WTC11 (cell line): ENCODE measurements at regions not wholly inside any gene's neighbourhood (a gene's known extent, or its start where the extent isn't known, plus 50 kb on each side); places are given as distances from the start of the nearest gene placed in this dataset.

Source experiments
- CREM ChIP-seq: sonication (generic); formaldehyde crosslinking; IDR thresholded peaks from 2 replicates; pipeline ENCODE4 v1.8.1; 2022; ENCODE audit warnings: mild to moderate bottlenecking, missing genetic modification reagents, moderate library complexity
- CTCF ChIP-seq: fragments of 200-600 bp; IDR thresholded peaks from 2 replicates; pipeline ENCODE4 v1.8.0; 2022; ENCODE audit warnings: antibody characterized with exemption
- E2F5 ChIP-seq: sonication (generic); formaldehyde crosslinking; IDR thresholded peaks from 2 replicates; pipeline ENCODE4 v1.8.1; 2022; ENCODE audit warnings: mild to moderate bottlenecking, moderate library complexity, missing genetic modification reagents
- ESRRA ChIP-seq: sonication (generic); formaldehyde crosslinking; IDR thresholded peaks from 2 replicates; pipeline ENCODE4 v1.8.1; 2022; ENCODE audit warnings: mild to moderate bottlenecking, missing genetic modification reagents, borderline replicate concordance
- GTF2I ChIP-seq: fragments of 250-450 bp; sonication (Bioruptor Pico); conservative IDR thresholded peaks from 2 replicates; pipeline ENCODE4 v1.4.0; 2021; ENCODE audit warnings: mild to moderate bottlenecking
- JUN ChIP-seq: sonication (generic); formaldehyde crosslinking; IDR thresholded peaks from 2 replicates; pipeline ENCODE4 v1.8.0; 2023; ENCODE audit warnings: mild to moderate bottlenecking, missing genetic modification reagents
- SP1 ChIP-seq: sonication (generic); formaldehyde crosslinking; conservative IDR thresholded peaks from 2 replicates; pipeline ENCODE4 v1.8.1; 2022; ENCODE audit warnings: missing genetic modification reagents
- ZNF121 ChIP-seq: sonication (generic); formaldehyde crosslinking; IDR thresholded peaks from 2 replicates; pipeline ENCODE4 v1.8.0; 2023; ENCODE audit warnings: missing genetic modification reagents
- ZNF138 ChIP-seq: sonication (generic); formaldehyde crosslinking; conservative IDR thresholded peaks from 2 replicates; pipeline ENCODE4 v1.8.1; 2022; ENCODE audit warnings: mild to moderate bottlenecking, moderate library complexity, missing genetic modification reagents
- TF ChIP-seq, protein P1 (sequence below): sonication (generic); formaldehyde crosslinking; conservative IDR thresholded peaks from 2 replicates; pipeline ENCODE4 v1.8.1; 2022; ENCODE audit warnings: mild to moderate bottlenecking, missing genetic modification reagents

- TF ChIP-seq ZNF121 (CRISPR knock-in tag), result no peak
- no peak for TF ChIP-seq CREM
- TF ChIP-seq ZNF138, result no peak
- TF ChIP-seq, protein P1, sequence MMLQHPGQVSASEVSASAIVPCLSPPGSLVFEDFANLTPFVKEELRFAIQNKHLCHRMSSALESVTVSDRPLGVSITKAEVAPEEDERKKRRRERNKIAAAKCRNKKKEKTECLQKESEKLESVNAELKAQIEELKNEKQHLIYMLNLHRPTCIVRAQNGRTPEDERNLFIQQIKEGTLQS (CRISPR knock-in tag), result no peak
- TF ChIP-seq JUN, result no peak
- no peak for TF ChIP-seq E2F5 (CRISPR knock-in tag)
- TF ChIP-seq CTCF, result no peak
- TF ChIP-seq GTF2I, result no peak
- TF ChIP-seq SP1 (CRISPR knock-in tag), result no peak
- no peak for TF ChIP-seq ESRRA (CRISPR knock-in tag)
Observed at GRCh38 chr2:146814971-146815370, 1029.9 kb upstream of the ACVR2A start.
